Type B pancreatic cell (in vitro differentiated cells): ENCODE measurements at regions not wholly inside any gene's neighbourhood (a gene's known extent, or its start where the extent isn't known, plus 50 kb on each side); places are given as distances from the start of the nearest gene placed in this dataset.

Source experiments
- DNase-seq: peaks from one replicate; pipeline ENCODE4 v3.0.0; 2021; ENCODE audit warnings: mixed read lengths; ENCODE audit not compliant: unreplicated experiment; ENCODE audit errors: extremely low spot score
- H3K27ac Mint-ChIP-seq: 2 replicates; pipeline ENCODE4 v1.8.0; 2021; ENCODE audit warnings: mild to moderate bottlenecking, mixed read lengths
- H3K27me3 Mint-ChIP-seq: 2 replicates; pipeline ENCODE4 v1.8.0; 2021; ENCODE audit warnings: mixed read lengths
- H3K36me3 Mint-ChIP-seq: 2 replicates; pipeline ENCODE4 v1.8.0; 2021; ENCODE audit warnings: mixed read lengths
- H3K4me1 Mint-ChIP-seq: one replicate; pipeline ENCODE4 v1.8.0; 2021; ENCODE audit warnings: mixed read lengths; ENCODE audit not compliant: unreplicated experiment
- H3K4me3 Mint-ChIP-seq: 2 replicates; pipeline ENCODE4 v1.8.0; 2021; ENCODE audit warnings: mild to moderate bottlenecking, mixed read lengths
- H3K9me3 Mint-ChIP-seq: 2 replicates; pipeline ENCODE4 v1.8.0; 2021; ENCODE audit warnings: mixed read lengths
- CTCF ChIP-seq: fragments of 200-600 bp; sonication (generic); conservative IDR thresholded peaks from 2 replicates; pipeline ENCODE4 v1.5.0; 2021; ENCODE audit warnings: antibody characterized with exemption, mild to moderate bottlenecking

GRCh38 chr2:239743206-239743605 is 281.9 kb downstream of the NDUFA10 start:
- TF ChIP-seq CTCF = no peak
- H3K27ac Mint-ChIP-seq = no peak overlapping the region
- DNase-seq = no peak
- H3K4me3 Mint-ChIP-seq = no peak overlapping the region
- peaks cover 20% of the 10 kb centered on the region for H3K27me3 Mint-ChIP-seq
- H3K36me3 Mint-ChIP-seq = no peaks in the 10 kb centered on the region
- H3K4me1 Mint-ChIP-seq = peaks cover 9% of the 10 kb centered on the region
- no peaks in the 10 kb centered on the region for H3K9me3 Mint-ChIP-seq

GRCh38 chr2:239742377-239742776 is 282.8 kb downstream of the NDUFA10 start:
- Mint-ChIP-seq H3K27me3 (peaks cover 20% of the 10 kb centered on the region), H3K9me3 (no peaks in the 10 kb centered on the region), H3K27ac (no peak overlapping the region), H3K36me3 (no peaks in the 10 kb centered on the region), H3K4me3 (no peak overlapping the region), H3K4me1 (peaks cover 9% of the 10 kb centered on the region)
- no peak for DNase-seq
- TF ChIP-seq CTCF = no peak

- no peaks in the 10 kb centered on the region for H3K4me1 Mint-ChIP-seq
- H3K27me3 Mint-ChIP-seq = peaks cover 15% of the 10 kb centered on the region
- no peak overlapping the region for H3K27ac Mint-ChIP-seq
- H3K4me3 Mint-ChIP-seq = no peak overlapping the region
- no peaks in the 10 kb centered on the region for H3K9me3 Mint-ChIP-seq
- H3K36me3 Mint-ChIP-seq = no peaks in the 10 kb centered on the region
- no peak for DNase-seq
- TF ChIP-seq CTCF = no peak
These were observed 285.9 kb downstream of the NDUFA10 start for GRCh38 chr2:239739206-239739605.

- TF ChIP-seq CTCF = no peak
- Mint-ChIP-seq H3K9me3 (no peaks in the 10 kb centered on the region), H3K4me3 (no peak overlapping the region), H3K27me3 (peaks cover 14% of the 10 kb centered on the region), H3K4me1 (no peaks in the 10 kb centered on the region), H3K27ac (no peak overlapping the region), H3K36me3 (no peaks in the 10 kb centered on the region)
- no peak for DNase-seq
These were observed 287.0 kb downstream of the NDUFA10 start for GRCh38 chr2:239738159-239738558.

GRCh38 chr2:239737144-239737463 is 288.0 kb downstream of the NDUFA10 start:
- Mint-ChIP-seq H3K4me1 (no peaks in the 10 kb centered on the region), H3K9me3 (no peaks in the 10 kb centered on the region), H3K27me3 (peaks cover 14% of the 10 kb centered on the region), H3K4me3 (no peak overlapping the region), H3K27ac (no peak overlapping the region), H3K36me3 (no peaks in the 10 kb centered on the region)
- no peak for TF ChIP-seq CTCF
- DNase-seq = no peak

GRCh38 chr2:239736358-239737143 is 288.6 kb downstream of the NDUFA10 start:
- Mint-ChIP-seq H3K36me3 (no peaks in the 10 kb centered on the region), H3K4me3 (no peak overlapping the region), H3K27me3 (peaks cover 11% of the 10 kb centered on the region), H3K27ac (no peak overlapping the region), H3K9me3 (no peaks in the 10 kb centered on the region), H3K4me1 (no peaks in the 10 kb centered on the region)
- TF ChIP-seq CTCF = no peak
- DNase-seq = no peak
